Glutamatergic neuron (in vitro differentiated cells): ENCODE measurements at regions not wholly inside any gene's neighbourhood (a gene's known extent, or its start where the extent isn't known, plus 50 kb on each side); places are given as distances from the start of the nearest gene placed in this dataset.

Experiments
- DNase-seq: peaks from one replicate; pipeline ENCODE4 v3.0.0; 2022
- H3K27ac Mint-ChIP-seq: one replicate; pipeline ENCODE4 v1.8.0; 2020; ENCODE audit warnings: mild to moderate bottlenecking, mixed read lengths, inconsistent platforms; ENCODE audit not compliant: unreplicated experiment
- H3K27me3 Mint-ChIP-seq: one replicate; pipeline ENCODE4 v1.8.0; 2020; ENCODE audit warnings: mild to moderate bottlenecking, moderate library complexity, mixed read lengths, inconsistent platforms; ENCODE audit not compliant: unreplicated experiment
- H3K36me3 Mint-ChIP-seq: one replicate; pipeline ENCODE4 v1.8.0; 2020; ENCODE audit warnings: mild to moderate bottlenecking, mixed read lengths, inconsistent platforms; ENCODE audit not compliant: unreplicated experiment
- H3K4me1 Mint-ChIP-seq: one replicate; pipeline ENCODE4 v1.8.0; 2020; ENCODE audit warnings: mild to moderate bottlenecking, low read depth, mixed read lengths, inconsistent platforms; ENCODE audit not compliant: unreplicated experiment
- H3K4me3 Mint-ChIP-seq: one replicate; pipeline ENCODE4 v1.8.0; 2020; ENCODE audit warnings: mild to moderate bottlenecking, mixed read lengths, inconsistent platforms; ENCODE audit not compliant: unreplicated experiment
- H3K9me3 Mint-ChIP-seq: one replicate; pipeline ENCODE4 v1.8.0; 2020; ENCODE audit warnings: mild to moderate bottlenecking, moderate library complexity, mixed read lengths, inconsistent platforms; ENCODE audit not compliant: unreplicated experiment
- TF ChIP-seq, protein P1 (sequence below): fragments of 200-600 bp; sonication (generic); IDR thresholded peaks from one replicate; pipeline ENCODE4 v1.5.0; 2021; ENCODE audit not compliant: partially characterized antibody, unreplicated experiment

DNA sequence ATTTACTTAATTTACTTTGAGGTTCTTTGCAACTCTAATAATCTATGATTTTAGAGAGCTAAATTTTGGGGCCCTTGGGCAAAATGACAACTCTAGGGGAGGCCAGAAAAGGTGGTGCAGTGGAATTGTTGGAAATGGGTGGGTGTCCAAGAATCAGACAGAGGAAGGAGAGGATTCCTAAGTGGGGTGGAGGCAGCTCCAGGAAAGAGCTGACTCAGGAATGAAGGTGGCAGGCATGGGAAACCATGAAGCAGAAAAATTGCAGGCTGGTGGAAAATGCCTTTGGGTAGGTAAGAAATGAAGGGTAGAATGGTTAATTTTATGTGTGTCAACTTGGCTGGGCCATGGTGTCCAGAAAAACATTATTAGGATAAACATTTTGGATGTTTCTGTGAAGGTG is 248.5 kb upstream of the TUT7 start:
- H3K27ac Mint-ChIP-seq = no peak overlapping the region
- H3K4me3 Mint-ChIP-seq = no peak overlapping the region
- H3K27me3 Mint-ChIP-seq = peaks cover 2% of the 10 kb centered on the region
- no peaks in the 10 kb centered on the region for H3K36me3 Mint-ChIP-seq
- TF ChIP-seq, protein P1, sequence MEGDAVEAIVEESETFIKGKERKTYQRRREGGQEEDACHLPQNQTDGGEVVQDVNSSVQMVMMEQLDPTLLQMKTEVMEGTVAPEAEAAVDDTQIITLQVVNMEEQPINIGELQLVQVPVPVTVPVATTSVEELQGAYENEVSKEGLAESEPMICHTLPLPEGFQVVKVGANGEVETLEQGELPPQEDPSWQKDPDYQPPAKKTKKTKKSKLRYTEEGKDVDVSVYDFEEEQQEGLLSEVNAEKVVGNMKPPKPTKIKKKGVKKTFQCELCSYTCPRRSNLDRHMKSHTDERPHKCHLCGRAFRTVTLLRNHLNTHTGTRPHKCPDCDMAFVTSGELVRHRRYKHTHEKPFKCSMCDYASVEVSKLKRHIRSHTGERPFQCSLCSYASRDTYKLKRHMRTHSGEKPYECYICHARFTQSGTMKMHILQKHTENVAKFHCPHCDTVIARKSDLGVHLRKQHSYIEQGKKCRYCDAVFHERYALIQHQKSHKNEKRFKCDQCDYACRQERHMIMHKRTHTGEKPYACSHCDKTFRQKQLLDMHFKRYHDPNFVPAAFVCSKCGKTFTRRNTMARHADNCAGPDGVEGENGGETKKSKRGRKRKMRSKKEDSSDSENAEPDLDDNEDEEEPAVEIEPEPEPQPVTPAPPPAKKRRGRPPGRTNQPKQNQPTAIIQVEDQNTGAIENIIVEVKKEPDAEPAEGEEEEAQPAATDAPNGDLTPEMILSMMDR = no peak
- no peak for DNase-seq
- H3K9me3 Mint-ChIP-seq = no peaks in the 10 kb centered on the region
- peaks cover 9% of the 10 kb centered on the region for H3K4me1 Mint-ChIP-seq

DNA sequence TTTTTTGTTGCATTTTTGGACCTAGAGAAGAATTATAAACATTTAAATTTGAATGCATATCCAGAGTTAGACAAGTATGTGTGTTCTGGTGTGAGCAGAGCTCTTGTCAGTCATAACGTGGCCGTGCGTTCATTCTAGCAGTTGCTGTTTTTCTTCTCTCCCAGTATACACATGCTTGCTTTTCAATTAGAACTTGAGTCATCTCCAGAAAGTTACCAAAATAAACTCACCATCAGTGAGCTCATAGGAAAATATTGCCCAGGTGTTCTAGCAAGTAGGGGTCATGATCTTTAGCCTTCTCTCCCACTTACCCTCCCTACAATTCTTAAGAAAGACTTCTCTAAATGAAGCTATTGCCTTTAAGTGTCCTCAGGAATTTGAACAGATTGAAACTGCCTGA is 247.5 kb upstream of the TUT7 start:
- peaks cover 9% of the 10 kb centered on the region for H3K4me1 Mint-ChIP-seq
- H3K9me3 Mint-ChIP-seq = no peaks in the 10 kb centered on the region
- TF ChIP-seq, protein P1 = no peak
- H3K36me3 Mint-ChIP-seq = no peaks in the 10 kb centered on the region
- H3K27ac Mint-ChIP-seq = no peak overlapping the region
- peaks cover 2% of the 10 kb centered on the region for H3K27me3 Mint-ChIP-seq
- DNase-seq = no peak
- H3K4me3 Mint-ChIP-seq = no peak overlapping the region

DNA sequence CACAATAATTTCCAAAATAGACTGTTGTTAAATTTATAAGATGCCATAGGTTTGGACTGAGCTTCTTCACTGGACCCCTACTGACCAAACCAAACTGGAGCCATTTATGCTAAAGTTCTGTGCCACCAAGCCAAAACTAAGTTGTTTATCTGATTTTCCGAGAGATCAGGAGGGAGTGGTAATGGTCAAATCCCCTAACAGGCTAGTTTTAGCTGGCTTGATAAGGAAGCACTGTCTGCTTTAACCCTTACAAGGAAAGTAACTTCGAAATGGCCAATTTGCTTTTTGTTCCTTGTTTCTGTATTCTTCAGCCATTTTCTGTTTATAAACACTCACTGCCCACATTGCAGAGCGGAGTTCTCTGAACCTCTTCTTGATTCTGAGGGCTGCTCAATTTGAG is 246.8 kb upstream of the TUT7 start:
- Mint-ChIP-seq H3K27me3 (peaks cover 2% of the 10 kb centered on the region), H3K4me1 (peaks cover 9% of the 10 kb centered on the region), H3K27ac (no peak overlapping the region), H3K9me3 (no peaks in the 10 kb centered on the region), H3K4me3 (no peak overlapping the region), H3K36me3 (no peaks in the 10 kb centered on the region)
- no peak for DNase-seq
- TF ChIP-seq, protein P1 = no peak

DNA sequence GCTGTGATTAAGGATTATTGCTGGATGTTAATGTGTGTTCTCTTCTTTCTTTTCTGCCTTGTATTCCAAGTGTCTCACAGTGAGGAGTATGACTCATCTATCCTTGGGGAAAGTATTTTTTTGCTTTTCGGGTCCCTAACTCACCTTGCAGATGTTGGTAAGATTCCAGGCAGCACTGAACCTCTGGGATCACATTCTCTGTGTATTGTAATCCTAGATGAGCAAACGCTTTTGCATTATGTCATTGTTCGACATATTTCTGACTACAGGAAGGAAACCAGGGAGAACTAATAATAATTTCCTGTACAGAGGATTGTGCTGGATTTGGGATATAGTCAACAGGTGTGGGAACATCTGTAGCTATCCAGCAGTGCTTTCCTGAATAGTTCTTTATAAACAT is 246.1 kb upstream of the TUT7 start:
- Mint-ChIP-seq H3K4me1 (peaks cover 9% of the 10 kb centered on the region), H3K4me3 (no peak overlapping the region), H3K36me3 (no peaks in the 10 kb centered on the region), H3K27me3 (peaks cover 2% of the 10 kb centered on the region), H3K9me3 (no peaks in the 10 kb centered on the region), H3K27ac (no peak overlapping the region)
- TF ChIP-seq, protein P1 = no peak
- no peak for DNase-seq

DNA sequence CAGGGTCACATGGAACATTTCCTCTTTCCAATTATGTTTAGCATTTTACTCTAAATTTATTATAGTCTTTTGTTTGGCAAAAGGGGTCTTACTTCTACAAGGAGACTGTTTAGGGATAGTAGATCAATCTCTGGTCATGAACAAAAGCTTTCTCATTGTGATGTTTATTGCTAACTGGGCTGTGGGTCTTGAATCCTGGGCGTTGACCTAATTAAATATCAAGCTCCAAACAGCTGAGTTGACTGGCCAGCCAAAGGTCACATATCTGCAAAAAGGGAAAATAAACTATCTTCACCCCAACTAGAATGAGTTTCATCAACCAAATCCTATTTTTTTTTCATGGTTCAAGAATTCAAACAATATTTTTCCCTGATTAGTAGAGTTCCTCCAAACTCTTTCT is 245.4 kb upstream of the TUT7 start:
- TF ChIP-seq, protein P1 = no peak
- peaks cover 4% of the 10 kb centered on the region for H3K27me3 Mint-ChIP-seq
- DNase-seq = no peak
- H3K4me3 Mint-ChIP-seq = no peak overlapping the region
- peaks cover 9% of the 10 kb centered on the region for H3K4me1 Mint-ChIP-seq
- no peak overlapping the region for H3K27ac Mint-ChIP-seq
- H3K36me3 Mint-ChIP-seq = peaks cover 5% of the 10 kb centered on the region
- H3K9me3 Mint-ChIP-seq = no peaks in the 10 kb centered on the region
